DND-41 (cell line): ENCODE measurements at regions not wholly inside any gene's neighbourhood (a gene's known extent, or its start where the extent isn't known, plus 50 kb on each side); places are given as distances from the start of the nearest gene placed in this dataset.

Experiments used
- ATAC-seq: fragments of 200-7000 bp; cut with Tn5 transposase; 3 replicates; pipeline ENCODE4 v1.9.1; 2021; ENCODE audit warnings: low read depth; ENCODE audit not compliant: insufficient read depth
- DNase-seq: peaks from one replicate; pipeline ENCODE4 v3.0.0-alpha.2; 2020
- H2AFZ ChIP-seq: 2 replicates; pipeline ENCODE4 v1.6.0; 2012; ENCODE audit warnings: low read depth, low read length
- H3K27ac ChIP-seq: 2 replicates; pipeline ENCODE4 v1.5.1; 2012; ENCODE audit warnings: low read length, inconsistent platforms
- H3K27me3 ChIP-seq: fragments of 200-600 bp; sonication (generic); 2 replicates; pipeline ENCODE4 v1.6.0; 2012; ENCODE audit warnings: low read length, mild to moderate bottlenecking, inconsistent platforms; ENCODE audit not compliant: insufficient read depth, poor library complexity
- H3K36me3 ChIP-seq: 2 replicates; pipeline ENCODE4 v1.5.1; 2012; ENCODE audit warnings: low read length, inconsistent platforms; ENCODE audit not compliant: insufficient read depth
- H3K4me1 ChIP-seq: 2 replicates; pipeline ENCODE4 v1.5.1; 2012; ENCODE audit warnings: mild to moderate bottlenecking, low read length; ENCODE audit not compliant: insufficient read depth
- H3K4me2 ChIP-seq: 2 replicates; pipeline ENCODE4 v1.6.0; 2012; ENCODE audit warnings: mild to moderate bottlenecking, moderate library complexity, low read length, inconsistent platforms; ENCODE audit not compliant: insufficient read depth
- H3K4me3 ChIP-seq, 2 experiments: fragments of 200-600 bp in 1 of 2; shearing (Covaris generic) in 1 of 2; 2 replicates each; pipeline ENCODE4 v1.5.1; 2012 to 2016; ENCODE audit warnings: inconsistent platforms in 2 of 2, low read length in 2 of 2, mild to moderate bottlenecking in 2 of 2, low read depth in 1 of 2, moderate library complexity in 1 of 2
- H3K79me2 ChIP-seq: 2 replicates; pipeline ENCODE4 v1.6.0; 2012; ENCODE audit warnings: low read length, inconsistent platforms; ENCODE audit not compliant: insufficient read depth
- H3K9ac ChIP-seq: 2 replicates; pipeline ENCODE4 v1.6.0; 2012; ENCODE audit warnings: low read depth, mild to moderate bottlenecking, inconsistent platforms, low read length, moderate library complexity
- H3K9me3 ChIP-seq: 2 replicates; pipeline ENCODE4 v1.5.1; 2012; ENCODE audit warnings: low read length, moderate library complexity, mild to moderate bottlenecking, inconsistent platforms; ENCODE audit not compliant: insufficient read depth, severe bottlenecking
- H4K20me1 ChIP-seq: 2 replicates; pipeline ENCODE4 v1.6.0; 2012; ENCODE audit warnings: low read length; ENCODE audit not compliant: insufficient read depth
- CTCF ChIP-seq: IDR thresholded peaks from 2 replicates; pipeline ENCODE4 v1.5.1; 2012; ENCODE audit warnings: borderline replicate concordance, low read length, moderate library complexity, mild to moderate bottlenecking; ENCODE audit not compliant: poor library complexity, severe bottlenecking; ENCODE audit errors: extremely low read depth
- EZH2 ChIP-seq: IDR thresholded peaks from 3 replicates; pipeline ENCODE4 v1.6.1; 2012; ENCODE audit warnings: borderline replicate concordance, low read depth, mild to moderate bottlenecking, moderate library complexity, low read length, inconsistent platforms; ENCODE audit not compliant: severe bottlenecking

GRCh38 chr12:116628989-116629388 lies 69.8 kb downstream of the MAP1LC3B2 start:
- H3K79me2 ChIP-seq: no peaks in the 10 kb centered on the region
- DNase-seq (no peak), ATAC-seq (no peak)
- no peak overlapping the region for H3K4me3 ChIP-seq
- no peaks in the 10 kb centered on the region for H3K27me3 ChIP-seq
- no peaks in the 10 kb centered on the region for H3K36me3 ChIP-seq
- H2AFZ ChIP-seq: no peak overlapping the region
- no peak overlapping the region for H3K27ac ChIP-seq
- no peak overlapping the region for H3K9ac ChIP-seq
- H3K4me1 ChIP-seq: peaks cover 6% of the 10 kb centered on the region; the same call in 1 of the 2 replicates
- no peaks in the 10 kb centered on the region for H4K20me1 ChIP-seq
- no peaks in the 10 kb centered on the region for H3K9me3 ChIP-seq
- no peak for TF ChIP-seq CTCF
- H3K4me2 ChIP-seq: no peak overlapping the region

GRCh38 chr12:116628450-116628793 lies 69.2 kb downstream of the MAP1LC3B2 start:
- Histone ChIP-seq H3K9me3 (no peaks in the 10 kb centered on the region), H3K79me2 (no peaks in the 10 kb centered on the region), H3K9ac (no peak overlapping the region), H3K4me1 (peaks cover 7% of the 10 kb centered on the region; the same call in 1 of the 2 replicates), H3K36me3 (no peaks in the 10 kb centered on the region), H3K27me3 (no peaks in the 10 kb centered on the region), H4K20me1 (no peaks in the 10 kb centered on the region), H2AFZ (no peak overlapping the region), H3K4me3 (no peak overlapping the region), H3K27ac (no peak overlapping the region), H3K4me2 (no peak overlapping the region)
- TF ChIP-seq CTCF: no peak
- no peak for TF ChIP-seq EZH2
- DNase-seq (no peak), ATAC-seq (no peak)
